HG02840 (cell line): ENCODE measurements at regions not wholly inside any gene's neighbourhood (a gene's known extent, or its start where the extent isn't known, plus 50 kb on each side); places are given as distances from the start of the nearest gene placed in this dataset.
"Not testable (repeated sequence)": the region's sequence is repeated elsewhere in the genome, so short reads cannot be mapped to it uniquely, and the experiment has no call there.

ENCODE experiments used
- ATAC-seq: cut with Tn5 transposase; IDR thresholded peaks from one replicate; pipeline ENCODE4 v1.9.1; 2021; ENCODE audit warnings: mild to moderate bottlenecking, moderate library complexity, moderate number of reproducible peaks; ENCODE audit not compliant: unreplicated experiment, low FRiP score

DNA sequence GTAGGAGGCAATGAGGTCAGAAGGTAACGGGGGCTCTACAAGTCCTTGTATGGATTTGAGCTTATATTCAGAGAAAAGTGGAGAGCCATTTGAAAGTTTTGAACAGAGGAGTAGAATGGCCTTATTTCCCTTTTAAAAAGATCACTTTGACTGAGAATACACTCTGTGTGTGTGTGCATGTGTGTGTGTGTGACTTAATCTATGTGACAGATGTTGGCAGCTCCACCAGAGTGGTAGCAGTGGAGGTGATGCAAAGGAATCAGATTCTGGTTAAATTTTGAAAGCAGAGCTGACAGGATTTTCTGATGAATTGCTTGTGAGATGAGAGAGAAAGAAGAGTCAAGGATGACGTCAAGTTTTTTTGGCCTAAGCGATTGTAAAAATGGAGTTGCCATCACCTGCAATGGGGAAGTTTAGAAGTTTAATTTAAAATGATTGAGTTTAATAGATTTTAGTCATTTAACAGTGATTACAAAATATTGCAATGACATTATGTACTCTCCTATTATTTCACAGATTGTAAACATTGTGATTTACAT, 172.2 kb upstream of the HEY2 start:
- no peak for ATAC-seq

DNA sequence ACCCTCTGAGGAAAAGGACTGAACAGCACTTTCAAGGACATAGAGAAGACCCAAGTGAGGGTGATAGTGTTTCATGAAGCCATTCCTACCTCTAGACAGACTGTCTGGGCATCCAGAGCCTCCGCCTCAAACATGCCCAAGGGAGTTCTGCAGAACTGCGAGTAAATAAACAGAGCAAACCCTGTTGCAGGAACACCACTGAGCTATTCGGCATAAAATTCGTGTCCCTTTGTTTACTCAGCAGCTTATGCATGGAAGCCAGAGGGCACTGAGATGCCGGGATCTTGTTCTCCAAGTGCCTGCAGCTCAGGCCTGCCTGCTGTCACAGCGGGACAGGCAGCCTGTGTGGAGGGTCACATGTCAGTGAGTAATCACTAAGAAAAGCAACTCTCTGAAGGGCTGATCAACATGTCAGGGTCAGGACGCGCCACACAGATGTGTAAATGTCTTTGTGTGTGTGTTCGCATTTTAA, 164.9 kb upstream of the HEY2 start:
- no peak for ATAC-seq

DNA sequence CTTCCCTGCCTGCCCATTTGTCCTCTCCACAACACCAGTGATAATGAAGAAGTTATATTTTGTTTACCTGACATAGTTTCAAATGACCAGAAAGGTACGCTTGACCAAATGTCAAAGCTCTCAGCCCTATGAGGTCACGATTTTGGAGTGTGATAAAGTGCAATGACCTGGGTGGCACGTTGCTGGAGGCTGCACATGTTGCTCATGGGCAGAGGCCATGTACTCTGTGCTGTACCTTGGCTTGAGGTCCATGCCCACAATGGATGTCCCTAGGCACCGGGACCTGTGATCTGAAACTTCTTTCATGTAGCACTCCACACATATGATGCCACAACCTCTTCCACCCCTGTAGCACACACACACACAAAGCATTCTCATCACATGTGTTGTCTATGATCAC, 164.0 kb upstream of the HEY2 start:
- ATAC-seq: no peak

GRCh38 chr6:125586074-125586473, 163.4 kb upstream of the HEY2 start:
- no peak for ATAC-seq

GRCh38 chr6:125586605-125587004, 162.8 kb upstream of the HEY2 start:
- no peak for ATAC-seq

DNA sequence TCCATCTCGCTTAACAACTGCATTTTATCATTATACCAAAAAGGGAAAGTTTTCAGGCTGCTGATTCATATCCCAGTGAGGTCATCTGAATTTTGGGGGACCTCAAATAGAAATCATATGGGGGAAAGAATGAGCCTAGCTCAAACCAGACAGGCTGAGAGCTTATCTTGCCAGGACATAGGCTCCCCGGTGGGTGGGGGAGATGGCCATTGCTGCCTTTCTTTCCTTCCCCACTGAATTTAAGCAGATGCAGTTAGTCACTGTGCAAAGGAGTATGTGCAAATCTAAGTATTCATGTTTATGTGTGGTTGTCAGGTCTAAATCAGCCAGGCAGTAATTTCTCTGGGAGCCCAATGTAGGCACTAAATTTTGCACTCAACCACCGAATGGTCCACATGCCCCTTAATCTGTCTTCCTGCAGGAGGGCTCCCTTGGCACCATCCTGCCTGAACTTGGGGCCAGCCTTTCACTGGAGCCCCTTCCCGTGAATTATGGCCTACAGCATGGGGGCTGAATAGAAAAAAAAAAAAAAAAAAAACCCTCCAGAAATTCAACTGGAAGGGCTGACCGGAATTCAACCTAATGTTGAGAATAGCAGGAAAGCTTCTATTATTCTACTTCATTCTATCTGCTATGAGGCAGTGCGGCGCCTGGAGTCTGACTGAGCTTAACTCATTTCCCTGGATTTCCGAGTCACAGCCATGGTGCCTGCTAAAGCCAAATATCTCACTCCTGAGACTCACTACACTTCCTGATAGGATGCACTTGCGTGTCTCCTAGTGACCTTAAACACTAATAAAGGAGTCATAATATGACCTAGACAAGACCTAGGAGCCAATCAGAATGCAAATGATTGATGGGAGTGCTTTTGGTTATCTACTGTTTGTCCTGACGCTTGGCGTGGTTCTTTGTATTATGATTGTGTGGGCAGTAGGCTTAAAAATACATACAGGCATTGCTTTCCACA, 161.5 kb upstream of the HEY2 start:
- no peak for ATAC-seq

DNA sequence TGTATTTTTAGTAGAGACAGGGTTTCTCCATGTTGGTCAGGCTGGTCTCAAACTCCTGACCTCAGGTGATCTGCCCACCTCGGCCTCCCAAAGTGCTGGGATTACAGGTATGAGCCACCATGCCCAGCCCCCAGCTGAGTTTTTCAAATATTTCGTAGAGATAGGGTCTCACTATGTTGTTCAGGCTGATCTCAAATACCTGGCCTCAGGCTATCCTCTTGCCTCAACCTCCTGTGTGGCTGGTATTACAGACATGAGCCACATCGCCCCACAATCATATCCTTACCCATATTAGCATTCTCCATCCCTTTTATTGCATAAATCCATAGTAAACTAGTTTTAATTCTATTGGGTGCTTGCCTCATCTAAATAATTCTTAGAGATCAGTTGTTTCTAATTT, 157.6 kb upstream of the HEY2 start:
- not testable (repeated sequence) for ATAC-seq

DNA sequence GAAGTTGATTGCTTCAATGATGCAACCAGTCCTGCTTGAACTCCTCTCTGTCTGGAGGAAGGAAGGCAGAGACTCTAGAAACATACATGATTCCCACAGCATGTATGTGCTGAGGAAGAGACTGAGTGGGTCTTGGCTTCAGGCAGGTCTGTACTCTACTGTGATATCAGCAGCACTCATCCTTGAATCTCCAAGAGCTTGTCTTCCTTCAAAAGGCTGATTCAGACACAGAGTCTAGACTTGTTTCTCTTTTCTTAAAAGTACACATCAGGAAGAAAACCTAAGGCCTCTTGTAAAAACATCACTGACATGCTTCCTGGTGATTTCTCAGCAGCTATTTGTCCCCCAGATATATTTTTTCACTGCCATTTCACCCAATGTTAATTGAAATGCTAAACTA, 155.7 kb upstream of the HEY2 start:
- no peak for ATAC-seq

DNA sequence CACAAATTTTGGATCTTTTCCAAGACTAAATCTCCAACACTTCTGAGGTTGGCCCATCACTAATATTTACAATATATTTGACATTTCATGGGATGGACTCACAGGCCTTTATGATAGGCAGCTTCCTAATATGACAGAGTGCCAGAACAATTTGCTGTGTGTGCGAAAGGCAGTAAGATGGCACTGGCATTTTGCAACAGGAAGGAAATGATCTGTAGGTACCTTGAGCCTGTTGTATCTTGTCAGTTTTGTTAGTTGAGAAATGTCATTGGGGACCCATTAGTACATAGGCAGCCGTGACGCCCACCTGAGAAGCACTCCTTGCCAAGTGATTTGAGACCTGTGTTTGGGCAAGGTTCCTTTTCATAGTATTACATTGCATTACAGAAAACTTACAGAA, 153.4 kb upstream of the HEY2 start:
- no peak for ATAC-seq

GRCh38 chr6:125597411-125598253, 151.8 kb upstream of the HEY2 start:
- no peak for ATAC-seq

GRCh38 chr6:125598422-125598821, 151.0 kb upstream of the HEY2 start:
- no peak for ATAC-seq

DNA sequence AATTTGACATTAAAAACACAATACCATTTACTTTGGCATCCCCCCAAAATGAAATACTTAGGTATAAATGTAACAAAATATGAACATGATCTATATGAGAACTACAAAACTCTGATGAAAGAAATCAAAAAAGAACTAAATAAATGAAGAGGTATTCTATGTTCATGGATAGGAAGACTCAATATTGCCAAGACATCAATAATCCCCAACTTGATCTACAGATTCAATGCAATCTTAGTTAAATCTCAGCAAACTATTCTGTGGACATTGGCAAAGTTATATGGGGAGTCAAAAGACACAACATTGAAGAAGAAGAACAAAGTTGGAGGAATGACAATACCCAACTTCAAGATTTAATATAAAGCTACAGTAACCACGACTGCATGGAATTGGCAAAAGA, 145.2 kb upstream of the HEY2 start:
- no peak for ATAC-seq

- ATAC-seq: no peak
These were observed 137.7 kb upstream of the HEY2 start for GRCh38 chr6:125611573-125612344.

DNA sequence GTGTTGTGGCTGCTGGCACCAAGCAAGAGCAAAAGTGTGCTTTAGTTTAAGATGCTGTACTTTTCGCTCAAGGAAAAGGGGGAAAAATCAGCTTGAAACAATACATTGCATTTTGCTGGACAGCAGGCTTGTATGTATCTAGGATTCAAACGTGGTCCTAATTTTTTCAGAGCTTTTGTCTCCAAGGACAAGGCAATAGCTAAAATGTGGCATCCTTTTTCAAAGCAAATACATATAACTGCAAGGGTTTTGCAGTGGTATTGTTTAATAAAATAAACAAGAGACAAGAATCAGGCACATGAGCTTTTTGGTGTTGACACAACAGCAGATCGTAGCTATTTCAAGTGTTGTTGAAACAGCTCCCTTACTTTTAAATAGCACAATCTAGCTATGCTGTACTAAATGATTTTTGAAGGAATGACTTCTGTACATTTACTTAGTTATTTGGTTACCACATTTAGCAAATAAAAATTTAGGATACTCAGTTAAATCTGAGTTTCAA, 137.0 kb upstream of the HEY2 start:
- no peak for ATAC-seq

GRCh38 chr6:125618629-125619028, 130.8 kb upstream of the HEY2 start:
- ATAC-seq: no peak

DNA sequence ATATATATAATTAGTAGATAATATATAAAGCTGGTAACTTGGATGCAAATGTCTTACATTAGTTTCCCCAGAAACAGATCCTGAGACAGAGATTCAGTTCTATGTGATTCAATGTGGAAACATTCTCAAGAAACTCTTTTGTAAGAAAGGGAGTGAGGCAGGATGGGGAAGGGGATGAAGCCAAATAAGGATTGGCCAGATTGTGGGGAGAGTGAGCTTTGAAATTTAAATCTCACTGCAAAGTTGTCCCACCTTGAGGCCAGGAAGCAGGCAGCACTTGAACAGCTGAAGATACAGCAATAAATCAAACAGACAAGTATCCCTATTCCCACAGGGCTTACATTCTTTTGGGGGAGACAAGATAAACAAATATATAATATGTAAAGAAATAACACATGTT, 126.3 kb upstream of the HEY2 start:
- no peak for ATAC-seq

DNA sequence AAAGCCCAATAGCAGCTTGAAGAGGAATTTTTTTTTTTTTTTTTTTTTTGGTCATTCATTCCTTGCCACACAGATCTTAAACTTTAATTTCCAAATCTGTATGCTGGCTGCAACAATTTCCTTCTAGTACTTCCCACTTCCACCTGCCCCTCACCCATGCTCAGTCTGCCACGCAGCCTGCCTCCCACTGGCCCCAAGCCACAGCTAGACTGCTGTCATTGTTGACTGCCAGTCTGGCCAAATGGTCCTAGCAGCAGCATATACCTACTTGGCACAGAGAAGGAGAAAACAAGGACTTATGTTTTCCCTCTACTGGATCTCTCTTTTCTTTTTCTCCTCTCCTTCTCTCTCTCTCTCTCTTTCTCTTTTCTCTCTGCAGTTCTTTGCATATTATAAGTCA, 118.3 kb upstream of the HEY2 start:
- no peak for ATAC-seq

- ATAC-seq: not testable (repeated sequence)
These were observed 113.4 kb upstream of the HEY2 start for GRCh38 chr6:125636011-125636410.

DNA sequence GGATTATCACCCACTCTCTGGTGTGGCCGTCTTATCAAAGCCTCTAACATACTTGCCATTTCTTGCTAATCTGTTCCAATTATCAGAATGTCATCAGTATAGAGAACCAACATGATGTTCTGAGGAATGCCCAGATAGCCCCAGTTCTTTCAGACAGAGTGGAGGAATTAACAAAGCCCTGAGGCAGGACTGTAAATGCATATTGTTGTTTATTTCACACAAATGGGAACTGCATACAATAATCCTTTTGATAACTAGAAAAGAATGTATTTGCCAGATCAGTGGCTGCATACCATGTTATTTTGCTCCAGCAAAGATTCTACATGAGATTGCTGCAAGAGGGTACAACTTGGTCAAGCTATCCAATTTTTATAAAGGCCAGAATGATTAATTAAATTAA, 112.8 kb upstream of the HEY2 start:
- no peak for ATAC-seq

DNA sequence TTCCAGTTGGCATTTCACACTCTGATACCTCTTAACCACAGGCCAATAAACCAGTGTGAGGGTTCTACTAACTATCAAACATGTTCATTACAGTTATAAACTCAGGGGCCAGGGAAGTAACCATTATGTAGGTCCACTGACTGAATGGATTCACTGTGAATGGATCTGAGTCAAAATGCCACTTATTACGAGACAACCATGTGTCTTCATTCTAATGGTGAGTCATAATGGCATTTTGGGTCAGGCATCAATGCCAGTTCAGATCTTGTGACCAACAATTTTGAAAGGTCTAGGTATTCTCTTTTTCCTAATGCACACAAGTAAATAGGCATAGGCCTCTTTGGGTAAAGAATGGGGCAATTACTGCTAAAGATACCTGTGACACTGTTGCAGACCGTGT, 112.2 kb upstream of the HEY2 start:
- ATAC-seq: no peak
